Transverse colon (tissue), 4 donors: ENCODE measurements at regions not wholly inside any gene's neighbourhood (a gene's known extent, or its start where the extent isn't known, plus 50 kb on each side); places are given as distances from the start of the nearest gene placed in this dataset.

Experiments used
- DNase-seq: peaks from one replicate; pipeline ENCODE4 v3.0.0-alpha.2; 2019
- H3K27ac ChIP-seq, 4 donors: fragments of 200-600 bp; sonication (generic); 2 replicates each; pipeline ENCODE4 v1.5.1; 2016 to 2018; ENCODE audit warnings: inconsistent platforms in 4 of 4
- H3K27me3 ChIP-seq: fragments of 200-600 bp; sonication (generic); 2 replicates; pipeline ENCODE4 v1.5.1; 2017; ENCODE audit warnings: inconsistent platforms
- H3K36me3 ChIP-seq, 4 donors: fragments of 200-600 bp; sonication (generic); 2 replicates each; pipeline ENCODE4 v1.5.1; 2017 to 2019; ENCODE audit warnings: inconsistent platforms in 4 of 4
- H3K4me1 ChIP-seq, 4 donors: fragments of 200-600 bp; sonication (generic); 2 replicates each; pipeline ENCODE4 v1.5.1; 2017 to 2020; ENCODE audit warnings: inconsistent platforms in 4 of 4
- H3K4me3 ChIP-seq, 4 donors: fragments of 200-600 bp; sonication (generic); 1 replicate in 1 of 4; 2 replicates in 3 of 4; pipeline versions ENCODE4 v1.5.1 to v1.6.1; 2017 to 2019; ENCODE audit warnings: inconsistent platforms in 4 of 4
- H3K9me3 ChIP-seq, 2 donors: fragments of 200-600 bp; sonication (generic); 2 replicates each; pipeline ENCODE4 v1.5.1; 2017 to 2019; ENCODE audit warnings: inconsistent platforms in 2 of 2
- CTCF ChIP-seq, 5 experiments: fragments of 200-600 bp in 3 of 5; fragments of 450-650 bp in 2 of 5; sonication (generic) in 3 of 5; IDR thresholded peaks; 1 replicate in 2 of 5; 2 replicates in 3 of 5; pipeline ENCODE4 v1.5.1; 2016 to 2017; ENCODE audit warnings: antibody characterized with exemption in 5 of 5, inconsistent platforms in 3 of 5, mild to moderate bottlenecking in 2 of 5, moderate library complexity in 1 of 5
- EP300 ChIP-seq: sonication (generic); formaldehyde crosslinking; IDR thresholded peaks from one replicate; pipeline ENCODE4 v1.6.1; 2017; ENCODE audit warnings: antibody characterized with exemption, low read depth
- POLR2A ChIP-seq: fragments of 450-650 bp; IDR thresholded peaks from one replicate; pipeline ENCODE4 v1.6.1; 2016; ENCODE audit warnings: antibody characterized with exemption, mild to moderate bottlenecking, moderate library complexity
- POLR2AphosphoS5 ChIP-seq, 3 donors: sonication (generic); formaldehyde crosslinking; IDR thresholded peaks; one replicate each; pipeline ENCODE4 v1.6.1; 2016; ENCODE audit warnings: antibody characterized with exemption in 3 of 3
- WGBS, 2 donors: methylation state at CpG; one replicate each; pipeline ENCODE4 v1.1.5; 2018; ENCODE audit warnings: low coverage in 1 of 2; 5-methylcytosine and 5-hydroxymethylcytosine counted together
- in situ Hi-C, 4 donors: fragments of 200-750 bp; cut with MboI; loops; one replicate each; pipeline versions ENCODE4 v1.15.0 to v1.15.1; 2017; ENCODE audit warnings: low sequenced_read_pairs in 3 of 4, low pct_ligation_motif_present in 1 of 4, low pct_unique_long_range_greater_than_20kb in 1 of 4
- intact Hi-C: fragments of 100-400 bp; cut with DNase I; formaldehyde crosslinking; loops from one replicate; pipeline ENCODE4 v1.15.1; 2023; ENCODE audit warnings: low total_unique reads

GRCh38 chr11:115939104-115939730, 435.0 kb upstream of the CADM1 start:
- H3K9me3 ChIP-seq = no peaks in the 10 kb centered on the region
- in situ Hi-C loops (no loop called here), intact Hi-C loops (no loop called here)
- no peaks in the 10 kb centered on the region for H3K36me3 ChIP-seq
- DNase-seq = no peak
- WGBS, 2 donors = 52 to 70% methylated on average over 2 to 6 of the region's 6 CpGs
- TF ChIP-seq CTCF (IDR thresholded peaks at IDR 0.05) (no peak), POLR2AphosphoS5 (IDR thresholded peaks at IDR 0.05) (no peak), EP300 (no peak), POLR2A (no peak)
- H3K27me3 ChIP-seq = peaks cover 5% of the 10 kb centered on the region
- H3K4me1 ChIP-seq = no peaks in the 10 kb centered on the region
- no peak overlapping the region for H3K4me3 ChIP-seq
- no peak overlapping the region for H3K27ac ChIP-seq

GRCh38 chr11:115933564-115933963, 429.3 kb upstream of the CADM1 start:
- in situ Hi-C loops (no loop called here), intact Hi-C loops (loop anchor here (5.0 kb wide), 1 partner anchor 486 kb away; no protein-coding TSS in a partner anchor)
- no peak overlapping the region for H3K4me3 ChIP-seq
- H3K27ac ChIP-seq = no peak overlapping the region
- TF ChIP-seq EP300 (no peak), POLR2AphosphoS5 (IDR thresholded peaks at IDR 0.05) (no peak), POLR2A (no peak), CTCF (IDR thresholded peaks at IDR 0.05) (no peak)
- DNase-seq = no peak
- no peaks in the 10 kb centered on the region for H3K9me3 ChIP-seq
- peaks cover 0 to 13% (median 1%) of the 10 kb centered on the region in 4 donors for H3K4me1 ChIP-seq
- H3K27me3 ChIP-seq = peaks cover 3% of the 10 kb centered on the region
- WGBS, 2 donors = 92% methylated on average over 4 of the region's 4 CpGs; no CpG with 5 or more reads in 1 of the 2 donors
- no peaks in the 10 kb centered on the region for H3K36me3 ChIP-seq

GRCh38 chr11:115931548-115932083, 427.4 kb upstream of the CADM1 start:
- Histone ChIP-seq H3K27me3 (no peaks in the 10 kb centered on the region), H3K4me3 (no peak overlapping the region), H3K4me1 (peaks cover 0 to 13% (median 1%) of the 10 kb centered on the region in 4 donors), H3K9me3 (no peaks in the 10 kb centered on the region), H3K27ac (no peak overlapping the region), H3K36me3 (no peaks in the 10 kb centered on the region)
- intact Hi-C loops = loop anchor here (5.0 kb wide), 1 partner anchor 484 kb away; no protein-coding TSS in a partner anchor
- no peak for TF ChIP-seq POLR2AphosphoS5 (IDR thresholded peaks at IDR 0.05)
- TF ChIP-seq CTCF (IDR thresholded peaks at IDR 0.05) = no peak
- DNase-seq = no peak
- in situ Hi-C loops = no loop called here
- 87% methylated on average over 1 of the region's 1 CpG; no CpG with 5 or more reads in 1 of the 2 donors for WGBS, 2 donors

- TF ChIP-seq CTCF (IDR thresholded peaks at IDR 0.05) (no peak), POLR2AphosphoS5 (IDR thresholded peaks at IDR 0.05) (no peak), POLR2A (no peak), EP300 (no peak)
- in situ Hi-C loops (no loop called here), intact Hi-C loops (loop anchor here (5.0 kb wide), 1 partner anchor 484 kb away; no protein-coding TSS in a partner anchor)
- Histone ChIP-seq H3K9me3 (no peaks in the 10 kb centered on the region), H3K27ac (peak overlapping the region in 1 of 4 donors; percentile 41), H3K4me1 (peaks cover 0 to 13% (median 1%) of the 10 kb centered on the region in 4 donors), H3K27me3 (no peaks in the 10 kb centered on the region), H3K36me3 (no peaks in the 10 kb centered on the region), H3K4me3 (no peak overlapping the region)
- peak; percentile 22 for DNase-seq
- 66 to 75% methylated on average over 2 to 3 of the region's 3 CpGs for WGBS, 2 donors
These were observed 426.8 kb upstream of the CADM1 start for GRCh38 chr11:115930886-115931547.
